ENCODE measurements at regions not wholly inside any gene's neighbourhood (a gene's known extent, or its start where the extent isn't known, plus 50 kb on each side); places are given as distances from the start of the nearest gene placed in this dataset.

- Histone ChIP-seq H3K36me3 (no peaks in the 10 kb centered on the region), H3K4me3 (no peak overlapping the region), H3K4me1 (no peaks in the 10 kb centered on the region), H3K27ac (no peak overlapping the region), H3K9me3 (no peaks in the 10 kb centered on the region), H3K9ac (ENCODE audit: low read depth in 2 of 2, low read length in 2 of 2) (no peak overlapping the region), H3K27me3 (no peaks in the 10 kb centered on the region)
- intact Hi-C loops (cut with DNase I) = no loop called here
- TF ChIP-seq CTCF (IDR thresholded peaks at IDR 0.05) = no peak
- DNase-seq = no peak
Observed at GRCh38 chr6:22928775-22929174, 359.4 kb downstream of the HDGFL1 start.

GRCh38 chr6:22929311-22929985 is 360.1 kb downstream of the HDGFL1 start:
- Histone ChIP-seq H3K36me3 (no peaks in the 10 kb centered on the region), H3K27me3 (no peaks in the 10 kb centered on the region), H3K4me1 (no peaks in the 10 kb centered on the region), H3K4me3 (no peak overlapping the region), H3K9me3 (no peaks in the 10 kb centered on the region), H3K27ac (no peak overlapping the region), H3K9ac (ENCODE audit: low read depth in 2 of 2, low read length in 2 of 2) (no peak overlapping the region)
- no peak for DNase-seq
- intact Hi-C loops (cut with DNase I) = no loop called here
- TF ChIP-seq CTCF (IDR thresholded peaks at IDR 0.05) = no peak

GRCh38 chr6:22940581-22941290 is 371.4 kb downstream of the HDGFL1 start:
- H3K9ac ChIP-seq (ENCODE audit: low read depth in 2 of 2, low read length in 2 of 2) = no peak overlapping the region
- no peaks in the 10 kb centered on the region for H3K9me3 ChIP-seq
- H3K36me3 ChIP-seq = no peaks in the 10 kb centered on the region
- no peak overlapping the region for H3K27ac ChIP-seq
- intact Hi-C loops (cut with DNase I) = no loop called here
- TF ChIP-seq CTCF (IDR thresholded peaks at IDR 0.05) = no peak
- DNase-seq = no peak
- H3K27me3 ChIP-seq = no peaks in the 10 kb centered on the region
- no peak overlapping the region for H3K4me3 ChIP-seq
- H3K4me1 ChIP-seq = no peaks in the 10 kb centered on the region

GRCh38 chr6:22942403-22942802 is 373.0 kb downstream of the HDGFL1 start:
- Histone ChIP-seq H3K36me3 (no peaks in the 10 kb centered on the region), H3K4me1 (no peaks in the 10 kb centered on the region), H3K27me3 (no peaks in the 10 kb centered on the region), H3K9ac (ENCODE audit: low read depth in 2 of 2, low read length in 2 of 2) (no peak overlapping the region), H3K4me3 (no peak overlapping the region), H3K9me3 (no peaks in the 10 kb centered on the region), H3K27ac (no peak overlapping the region)
- no peak for DNase-seq
- TF ChIP-seq CTCF (IDR thresholded peaks at IDR 0.05) = no peak
- intact Hi-C loops (cut with DNase I) = no loop called here

- Histone ChIP-seq H3K36me3 (no peaks in the 10 kb centered on the region), H3K4me1 (no peaks in the 10 kb centered on the region), H3K4me3 (no peak overlapping the region), H3K27me3 (no peaks in the 10 kb centered on the region), H3K27ac (no peak overlapping the region), H3K9ac (ENCODE audit: low read depth in 2 of 2, low read length in 2 of 2) (no peak overlapping the region), H3K9me3 (no peaks in the 10 kb centered on the region)
- intact Hi-C loops (cut with DNase I) = no loop called here
- no peak for DNase-seq
- TF ChIP-seq CTCF (IDR thresholded peaks at IDR 0.05) = no peak
Observed at GRCh38 chr6:22943327-22943726, 374.0 kb downstream of the HDGFL1 start.
